ENCODE measurements at regions not wholly inside any gene's neighbourhood (a gene's known extent, or its start where the extent isn't known, plus 50 kb on each side); places are given as distances from the start of the nearest gene placed in this dataset.

DNA sequence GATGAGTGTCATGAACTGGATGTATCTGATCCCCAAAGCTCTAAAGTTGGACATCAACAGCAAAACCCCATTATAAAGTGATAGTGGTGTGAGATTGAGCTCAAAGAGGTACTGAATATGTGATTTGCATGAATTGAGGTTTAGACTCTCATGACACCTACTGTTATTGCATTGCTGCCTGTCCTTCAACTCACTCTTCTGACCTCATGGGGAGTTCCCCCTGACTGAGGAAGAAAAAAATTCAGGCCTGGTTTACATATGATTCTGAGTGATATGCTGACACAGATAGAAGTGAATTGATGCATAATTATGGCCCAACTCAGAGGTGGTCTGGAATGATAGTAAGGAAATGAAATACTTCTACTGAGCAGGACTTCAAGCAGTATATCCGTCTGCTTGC, 76.2 kb upstream of the CHD1 start:
- no peaks in the 10 kb centered on the region for H3K27me3 ChIP-seq
- TF ChIP-seq POLR2A (IDR thresholded peaks at IDR 0.05): no peak
- no peak for TF ChIP-seq CTCF (IDR thresholded peaks at IDR 0.05)
- intact Hi-C loops (cut with DNase I; ENCODE audit: low total_unique reads): no loop called here
- no peak overlapping the region for H3K4me3 ChIP-seq
- H3K36me3 ChIP-seq: no peaks in the 10 kb centered on the region
- H3K4me1 ChIP-seq: no peaks in the 10 kb centered on the region
- no peak for DNase-seq
- no peaks in the 10 kb centered on the region for H3K9me3 ChIP-seq
- no peak overlapping the region for H3K27ac ChIP-seq

DNA sequence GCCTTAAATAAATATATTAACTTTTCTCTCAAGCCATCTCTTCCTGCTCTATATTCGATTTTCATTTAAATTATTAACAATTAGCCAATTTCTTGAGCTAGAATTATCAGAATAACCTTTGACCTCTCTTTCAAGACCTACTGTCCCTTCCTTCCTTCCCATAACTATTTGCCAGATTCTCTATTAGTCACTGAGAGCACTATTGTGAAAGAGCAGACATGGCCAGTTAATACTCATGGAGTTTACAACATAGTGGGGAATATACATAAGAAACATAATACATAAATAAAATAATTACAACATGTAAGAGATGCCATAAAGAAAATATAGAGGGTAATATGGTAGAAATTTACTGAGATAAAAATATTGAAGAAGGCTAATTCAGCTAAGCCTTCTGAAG, 72.1 kb upstream of the CHD1 start:
- Histone ChIP-seq H3K4me1 (no peaks in the 10 kb centered on the region), H3K36me3 (no peaks in the 10 kb centered on the region), H3K27me3 (no peaks in the 10 kb centered on the region), H3K27ac (no peak overlapping the region), H3K4me3 (no peak overlapping the region), H3K9me3 (no peaks in the 10 kb centered on the region)
- DNase-seq: no peak
- TF ChIP-seq CTCF (IDR thresholded peaks at IDR 0.05): no peak
- no peak for TF ChIP-seq POLR2A (IDR thresholded peaks at IDR 0.05)
- intact Hi-C loops (cut with DNase I; ENCODE audit: low total_unique reads): no loop called here

DNA sequence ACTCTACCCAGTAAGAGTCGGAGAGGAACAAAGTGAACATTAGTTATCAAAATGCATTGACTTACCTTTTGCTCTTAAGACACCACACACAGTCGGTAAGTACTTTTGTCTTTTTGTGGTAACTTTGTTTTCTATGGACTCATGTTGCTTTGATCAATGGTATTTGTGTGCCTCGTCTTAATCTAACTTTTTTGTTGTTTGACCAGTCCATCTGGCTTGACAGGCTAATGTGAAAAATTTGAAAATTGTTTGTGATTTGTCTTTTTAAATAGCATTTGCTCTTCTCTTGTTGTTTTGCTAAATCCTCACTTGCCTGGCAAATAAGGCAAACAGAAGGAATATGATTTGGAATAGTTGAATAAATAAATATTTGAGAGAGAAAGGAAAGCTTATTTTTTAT, 71.4 kb upstream of the CHD1 start:
- Histone ChIP-seq H3K9me3 (no peaks in the 10 kb centered on the region), H3K36me3 (no peaks in the 10 kb centered on the region), H3K4me1 (no peaks in the 10 kb centered on the region), H3K27me3 (no peaks in the 10 kb centered on the region), H3K27ac (no peak overlapping the region), H3K4me3 (no peak overlapping the region)
- intact Hi-C loops (cut with DNase I; ENCODE audit: low total_unique reads): no loop called here
- DNase-seq: no peak
- TF ChIP-seq POLR2A (IDR thresholded peaks at IDR 0.05) (no peak), CTCF (IDR thresholded peaks at IDR 0.05) (no peak)

DNA sequence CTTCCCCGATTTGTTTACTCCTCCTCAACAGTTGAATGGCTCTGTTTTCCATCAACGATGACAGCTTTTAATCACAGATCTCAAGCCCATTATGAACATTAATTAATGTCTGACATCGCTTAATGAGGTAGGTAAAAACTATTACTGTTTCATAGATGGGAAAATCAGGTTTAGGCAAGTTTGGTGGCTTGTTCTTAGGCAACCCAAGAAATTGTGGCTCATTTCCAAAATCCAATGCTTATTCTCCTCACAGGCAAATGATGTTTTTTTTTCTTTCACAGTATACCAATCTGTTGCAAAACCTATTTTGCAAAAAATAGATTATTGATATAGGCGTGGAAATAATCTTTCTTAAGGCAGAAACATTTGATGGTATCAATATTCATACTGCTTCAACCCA, 70.8 kb upstream of the CHD1 start:
- DNase-seq: no peak
- no peaks in the 10 kb centered on the region for H3K4me1 ChIP-seq
- H3K27ac ChIP-seq: no peak overlapping the region
- H3K36me3 ChIP-seq: no peaks in the 10 kb centered on the region
- TF ChIP-seq POLR2A (IDR thresholded peaks at IDR 0.05) (no peak), CTCF (IDR thresholded peaks at IDR 0.05) (no peak)
- no peaks in the 10 kb centered on the region for H3K27me3 ChIP-seq
- no peak overlapping the region for H3K4me3 ChIP-seq
- intact Hi-C loops (cut with DNase I; ENCODE audit: low total_unique reads): no loop called here
- H3K9me3 ChIP-seq: no peaks in the 10 kb centered on the region

GRCh38 chr5:98997000-98997399, 68.2 kb upstream of the CHD1 start:
- intact Hi-C loops (cut with DNase I; ENCODE audit: low total_unique reads): no loop called here
- TF ChIP-seq CTCF (IDR thresholded peaks at IDR 0.05): no peak
- TF ChIP-seq POLR2A (IDR thresholded peaks at IDR 0.05): no peak
- H3K4me1 ChIP-seq: no peaks in the 10 kb centered on the region
- no peak overlapping the region for H3K27ac ChIP-seq
- H3K36me3 ChIP-seq: no peaks in the 10 kb centered on the region
- no peaks in the 10 kb centered on the region for H3K9me3 ChIP-seq
- no peak overlapping the region for H3K4me3 ChIP-seq
- no peak for DNase-seq
- no peaks in the 10 kb centered on the region for H3K27me3 ChIP-seq
